ENCODE measurements at regions not wholly inside any gene's neighbourhood (a gene's known extent, or its start where the extent isn't known, plus 50 kb on each side); places are given as distances from the start of the nearest gene placed in this dataset.

- TF ChIP-seq POLR2A (IDR thresholded peaks at IDR 0.05): no peak
- TF ChIP-seq POLR2AphosphoS5 (IDR thresholded peaks at IDR 0.05): no peak
Measured at GRCh38 chr2:133887676-133888040, 319.4 kb upstream of the NCKAP5 start.
